ENCODE measurements at regions not wholly inside any gene's neighbourhood (a gene's known extent, or its start where the extent isn't known, plus 50 kb on each side); places are given as distances from the start of the nearest gene placed in this dataset.

GRCh38 chr10:69684020-69684980 is 54.3 kb downstream of the FAM241B start:
- no peak for TF ChIP-seq CTCF (IDR thresholded peaks at IDR 0.05; ENCODE audit: extremely low read depth, insufficient read depth, missing control alignments)
- DNase-seq (ENCODE audit: low spot score) = no peak
- in situ Hi-C loops (cut with MboI; ENCODE audit: low pct_unique_long_range_greater_than_20kb, low sequenced_read_pairs, unreplicated experiment) = no loop called here

GRCh38 chr10:69684981-69685353 is 54.9 kb downstream of the FAM241B start:
- DNase-seq (ENCODE audit: low spot score) = no peak
- no peak for TF ChIP-seq CTCF (IDR thresholded peaks at IDR 0.05; ENCODE audit: extremely low read depth, insufficient read depth, missing control alignments)
- in situ Hi-C loops (cut with MboI; ENCODE audit: low pct_unique_long_range_greater_than_20kb, low sequenced_read_pairs, unreplicated experiment) = no loop called here

GRCh38 chr10:69685426-69685801 is 55.4 kb downstream of the FAM241B start:
- DNase-seq (ENCODE audit: low spot score) = no peak
- in situ Hi-C loops (cut with MboI; ENCODE audit: low pct_unique_long_range_greater_than_20kb, low sequenced_read_pairs, unreplicated experiment) = no loop called here
- no peak for TF ChIP-seq CTCF (IDR thresholded peaks at IDR 0.05; ENCODE audit: extremely low read depth, insufficient read depth, missing control alignments)

- in situ Hi-C loops (cut with MboI; ENCODE audit: low pct_unique_long_range_greater_than_20kb, low sequenced_read_pairs, unreplicated experiment) = no loop called here
- no peak for TF ChIP-seq CTCF (IDR thresholded peaks at IDR 0.05; ENCODE audit: extremely low read depth, insufficient read depth, missing control alignments)
- DNase-seq (ENCODE audit: low spot score) = no peak
Measured at GRCh38 chr10:69685802-69686585, 55.9 kb downstream of the FAM241B start.

GRCh38 chr10:69686866-69687265 is 56.8 kb downstream of the FAM241B start:
- TF ChIP-seq CTCF (IDR thresholded peaks at IDR 0.05; ENCODE audit: extremely low read depth, insufficient read depth, missing control alignments) = no peak
- in situ Hi-C loops (cut with MboI; ENCODE audit: low pct_unique_long_range_greater_than_20kb, low sequenced_read_pairs, unreplicated experiment) = no loop called here
- DNase-seq (ENCODE audit: low spot score) = no peak

GRCh38 chr10:69687426-69687825 is 57.4 kb downstream of the FAM241B start:
- in situ Hi-C loops (cut with MboI; ENCODE audit: low pct_unique_long_range_greater_than_20kb, low sequenced_read_pairs, unreplicated experiment) = no loop called here
- no peak for DNase-seq (ENCODE audit: low spot score)
- no peak for TF ChIP-seq CTCF (IDR thresholded peaks at IDR 0.05; ENCODE audit: extremely low read depth, insufficient read depth, missing control alignments)

Measured in GM13977 (cell line).